ENCODE measurements at regions not wholly inside any gene's neighbourhood (a gene's known extent, or its start where the extent isn't known, plus 50 kb on each side); places are given as distances from the start of the nearest gene placed in this dataset.
"Not testable (repeated sequence)": the region's sequence is repeated elsewhere in the genome, so short reads cannot be mapped to it uniquely, and the experiment has no call there.

DNA sequence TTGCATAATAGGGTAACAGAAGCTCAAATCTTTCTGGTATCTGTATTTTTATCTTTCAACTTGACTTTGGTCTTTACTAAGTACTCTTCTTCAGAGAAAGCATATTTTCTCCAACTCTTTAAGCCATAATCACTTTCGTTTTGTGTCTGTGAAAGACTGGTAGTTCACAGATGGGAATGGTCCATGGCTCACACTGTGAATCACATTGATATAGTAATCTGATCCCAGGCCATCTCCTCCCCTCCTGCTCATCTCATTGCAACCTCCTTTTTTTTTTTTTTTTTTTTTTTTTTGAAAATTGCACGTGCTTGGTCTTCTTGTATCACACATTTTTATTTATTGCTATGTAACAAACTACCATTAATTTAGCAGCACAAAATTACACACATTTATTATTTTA is 694.5 kb upstream of the SLIT2 start:
- no peaks in the 10 kb centered on the region for H3K27me3 ChIP-seq (ENCODE audit: control insufficient read depth, insufficient read depth, low read length)
- TF ChIP-seq, protein P1, sequence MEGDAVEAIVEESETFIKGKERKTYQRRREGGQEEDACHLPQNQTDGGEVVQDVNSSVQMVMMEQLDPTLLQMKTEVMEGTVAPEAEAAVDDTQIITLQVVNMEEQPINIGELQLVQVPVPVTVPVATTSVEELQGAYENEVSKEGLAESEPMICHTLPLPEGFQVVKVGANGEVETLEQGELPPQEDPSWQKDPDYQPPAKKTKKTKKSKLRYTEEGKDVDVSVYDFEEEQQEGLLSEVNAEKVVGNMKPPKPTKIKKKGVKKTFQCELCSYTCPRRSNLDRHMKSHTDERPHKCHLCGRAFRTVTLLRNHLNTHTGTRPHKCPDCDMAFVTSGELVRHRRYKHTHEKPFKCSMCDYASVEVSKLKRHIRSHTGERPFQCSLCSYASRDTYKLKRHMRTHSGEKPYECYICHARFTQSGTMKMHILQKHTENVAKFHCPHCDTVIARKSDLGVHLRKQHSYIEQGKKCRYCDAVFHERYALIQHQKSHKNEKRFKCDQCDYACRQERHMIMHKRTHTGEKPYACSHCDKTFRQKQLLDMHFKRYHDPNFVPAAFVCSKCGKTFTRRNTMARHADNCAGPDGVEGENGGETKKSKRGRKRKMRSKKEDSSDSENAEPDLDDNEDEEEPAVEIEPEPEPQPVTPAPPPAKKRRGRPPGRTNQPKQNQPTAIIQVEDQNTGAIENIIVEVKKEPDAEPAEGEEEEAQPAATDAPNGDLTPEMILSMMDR (IDR thresholded peaks at IDR 0.05; ENCODE audit: low read depth, low read length) = no peak
- H3K9me3 ChIP-seq (ENCODE audit: control insufficient read depth, insufficient read depth, low read length) = no peaks in the 10 kb centered on the region
- DNase-seq (ENCODE audit: low read depth, low spot score) = peak; percentile 4
- ChIA-PET CTCF (no interaction called here), POLR2A (no interaction called here)
- no peak overlapping the region for H3K27ac ChIP-seq (ENCODE audit: low read depth, low read length)
- no peak overlapping the region for H3K4me3 ChIP-seq (ENCODE audit: low read depth, low read length)

DNA sequence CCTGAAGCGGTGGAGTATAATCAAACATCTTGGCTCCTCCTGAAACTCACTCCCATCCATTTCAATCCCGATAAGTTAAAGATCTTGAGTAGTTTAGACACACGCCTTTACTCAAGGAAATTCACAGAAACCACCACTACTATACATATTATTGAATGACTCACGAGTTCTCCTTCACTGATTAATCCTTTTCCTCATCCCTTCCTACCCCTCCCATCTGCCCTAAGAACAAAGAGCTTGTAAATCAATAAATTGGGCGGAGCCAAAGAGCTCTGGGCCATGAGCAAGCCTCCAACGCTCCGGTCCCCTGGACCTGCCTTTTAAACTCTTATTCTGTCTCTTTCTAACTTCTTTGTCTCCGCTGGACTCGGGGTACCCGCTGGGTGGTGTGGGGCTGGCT is 695.4 kb upstream of the SLIT2 start:
- H3K27me3 ChIP-seq (ENCODE audit: control insufficient read depth, insufficient read depth, low read length); DNase-seq (ENCODE audit: low read depth, low spot score); POLR2A ChIA-PET; CTCF ChIA-PET; H3K9me3 ChIP-seq (ENCODE audit: control insufficient read depth, insufficient read depth, low read length); H3K27ac ChIP-seq (ENCODE audit: low read depth, low read length); H3K4me3 ChIP-seq (ENCODE audit: low read depth, low read length): not testable (repeated sequence)

DNA sequence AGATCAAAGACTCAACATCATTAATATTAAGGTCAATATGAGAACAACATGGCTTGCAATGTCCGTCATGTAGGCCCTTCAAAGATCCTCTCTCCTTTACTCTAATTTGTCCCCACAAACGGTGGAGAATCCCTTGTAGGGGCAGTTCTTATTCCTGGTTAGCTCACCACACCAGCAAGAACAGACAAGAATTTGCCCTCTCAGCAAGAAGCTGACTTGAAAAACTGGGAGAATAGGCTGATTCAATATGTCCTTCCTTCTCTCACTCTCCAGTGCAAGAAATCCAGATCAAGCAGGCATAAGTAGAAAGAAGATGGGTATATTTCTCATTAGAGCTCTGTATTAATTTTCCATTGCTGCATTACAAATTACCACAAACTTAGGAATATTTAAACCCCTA is 704.2 kb upstream of the SLIT2 start:
- POLR2A ChIA-PET = no interaction called here
- CTCF ChIA-PET = no interaction called here

DNA sequence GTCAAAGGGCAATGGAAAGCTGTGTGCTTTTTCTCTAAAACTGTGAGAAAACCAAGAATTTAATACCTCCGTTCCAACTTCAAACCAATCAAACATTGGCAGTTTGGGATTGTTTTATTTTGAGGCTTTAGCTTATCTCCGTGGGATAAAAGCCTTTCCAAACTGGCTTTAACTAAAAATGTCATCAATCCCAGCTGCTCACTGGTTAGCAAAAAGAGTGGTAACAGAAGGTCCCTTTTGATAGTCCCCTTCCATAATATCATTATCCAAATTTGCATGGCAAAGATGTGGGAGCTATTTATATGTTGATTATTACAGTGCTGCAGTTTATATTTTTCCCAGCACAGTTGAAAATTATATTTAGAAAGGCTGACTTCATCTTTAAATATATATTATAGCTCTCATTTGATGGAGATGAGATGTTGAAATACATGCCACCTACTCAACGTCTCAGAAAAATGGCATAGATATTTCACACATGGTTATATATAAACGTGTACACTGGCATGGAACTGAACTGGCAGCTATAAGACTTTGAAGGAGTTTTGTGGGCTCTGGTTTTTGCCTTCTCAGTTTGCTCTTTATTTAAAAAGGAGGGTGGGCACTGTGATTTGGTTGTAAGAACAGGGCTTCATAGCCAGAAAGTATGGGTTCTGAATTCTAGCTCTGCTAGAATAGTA is 707.1 kb upstream of the SLIT2 start:
- H3K27ac ChIP-seq (ENCODE audit: low read depth, low read length) = no peak overlapping the region
- no peaks in the 10 kb centered on the region for H3K9me3 ChIP-seq (ENCODE audit: control insufficient read depth, insufficient read depth, low read length)
- TF ChIP-seq, protein P1 (IDR thresholded peaks at IDR 0.05; ENCODE audit: low read depth, low read length) = no peak
- no peak overlapping the region for H3K4me3 ChIP-seq (ENCODE audit: low read depth, low read length)
- POLR2A ChIA-PET = no interaction called here
- no peak for DNase-seq (ENCODE audit: low read depth, low spot score)
- H3K27me3 ChIP-seq (ENCODE audit: control insufficient read depth, insufficient read depth, low read length) = no peaks in the 10 kb centered on the region
- CTCF ChIA-PET = interaction anchor here (0.8 kb wide), 1 partner anchor 703 kb away, joined by 3 read pairs; no protein-coding TSS in a partner anchor

More for the DNA sequence above, 704.2 kb upstream of the SLIT2 start:
- TF ChIP-seq, protein P1 (IDR thresholded peaks at IDR 0.05; ENCODE audit: low read depth, low read length) = no peak
- Histone ChIP-seq H3K27ac (ENCODE audit: low read depth, low read length) (no peak overlapping the region), H3K9me3 (ENCODE audit: control insufficient read depth, insufficient read depth, low read length) (no peaks in the 10 kb centered on the region), H3K4me3 (ENCODE audit: low read depth, low read length) (no peak overlapping the region), H3K27me3 (ENCODE audit: control insufficient read depth, insufficient read depth, low read length) (no peaks in the 10 kb centered on the region)
- no peak for DNase-seq (ENCODE audit: low read depth, low spot score)

DNA sequence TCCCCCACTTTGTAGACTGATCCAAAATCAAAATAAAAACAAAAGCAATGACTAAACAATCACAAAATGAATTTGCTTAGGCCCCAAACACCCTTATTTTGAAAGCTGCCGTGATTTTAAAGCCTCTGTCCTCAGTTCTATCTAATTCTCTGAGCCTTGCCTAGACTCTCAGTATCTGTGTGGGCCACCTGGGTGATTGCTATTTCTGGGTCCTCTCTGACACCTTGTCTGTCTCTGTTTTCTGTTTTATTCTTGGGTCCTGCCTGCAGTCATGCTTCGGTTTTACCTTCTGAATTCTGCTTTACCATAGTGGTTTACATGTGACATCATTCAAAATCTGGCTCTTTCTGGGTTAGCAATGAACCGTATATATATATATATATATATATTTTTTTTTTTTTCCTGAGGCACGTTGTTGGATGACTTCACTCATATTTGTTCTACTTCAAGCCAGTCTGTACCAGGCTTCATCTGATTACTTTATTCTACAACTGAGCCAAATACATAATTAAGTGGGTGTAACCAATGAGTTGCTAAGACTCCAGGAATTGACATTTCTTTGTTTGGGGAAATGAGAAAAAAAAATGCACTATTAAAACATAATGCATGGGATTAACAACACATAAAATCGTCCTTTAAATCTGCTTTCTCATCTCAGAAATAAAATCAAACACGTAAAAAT is 710.7 kb upstream of the SLIT2 start:
- H3K27ac ChIP-seq (ENCODE audit: low read depth, low read length) = no peak overlapping the region
- H3K27me3 ChIP-seq (ENCODE audit: control insufficient read depth, insufficient read depth, low read length) = no peaks in the 10 kb centered on the region
- no peaks in the 10 kb centered on the region for H3K9me3 ChIP-seq (ENCODE audit: control insufficient read depth, insufficient read depth, low read length)
- ChIA-PET POLR2A (no interaction called here), CTCF (no interaction called here)
- DNase-seq (ENCODE audit: low read depth, low spot score) = no peak
- H3K4me3 ChIP-seq (ENCODE audit: low read depth, low read length) = no peak overlapping the region
- TF ChIP-seq, protein P1 (IDR thresholded peaks at IDR 0.05; ENCODE audit: low read depth, low read length) = no peak
